ENCODE measurements at regions not wholly inside any gene's neighbourhood (a gene's known extent, or its start where the extent isn't known, plus 50 kb on each side); places are given as distances from the start of the nearest gene placed in this dataset.

DNA sequence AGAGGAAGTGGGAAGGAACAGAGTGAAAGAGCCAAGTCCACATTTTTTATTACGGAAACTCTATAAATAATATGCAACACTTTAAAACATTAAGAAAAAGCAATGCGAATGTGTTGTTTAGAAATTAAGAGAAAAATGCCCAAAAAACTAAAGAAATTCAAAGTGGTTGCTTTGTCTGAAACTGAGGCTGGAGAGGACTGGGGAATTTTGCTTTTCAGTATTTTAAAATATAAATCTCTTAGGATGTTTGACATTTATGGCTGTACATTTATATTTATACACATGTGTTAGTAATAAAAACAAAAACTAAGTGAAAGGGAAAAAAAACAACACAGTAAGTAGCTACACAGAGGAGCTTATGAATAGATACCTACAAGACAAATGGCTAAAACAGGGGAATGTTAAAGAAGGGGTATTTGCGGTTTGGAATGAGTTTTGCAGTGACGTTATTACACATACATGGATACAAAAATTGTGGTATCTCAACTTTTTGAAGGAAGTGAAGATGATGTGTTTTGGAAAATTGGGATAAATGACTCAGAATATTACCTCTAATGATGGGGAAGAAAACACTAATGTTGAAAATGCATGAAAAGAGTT, 97.0 kb upstream of the DRD2 start:
- FAIRE-seq, result no peak
- H3K9ac ChIP-seq (ENCODE audit: low read length in 3 of 3), result no peak overlapping the region
- no peaks in the 10 kb centered on the region for H3K27me3 ChIP-seq (ENCODE audit: control insufficient read depth, insufficient read depth, low read length)
- DNase-seq, result peak in 1 of 5 donors; percentile 50
- TF ChIP-seq, protein P1, sequence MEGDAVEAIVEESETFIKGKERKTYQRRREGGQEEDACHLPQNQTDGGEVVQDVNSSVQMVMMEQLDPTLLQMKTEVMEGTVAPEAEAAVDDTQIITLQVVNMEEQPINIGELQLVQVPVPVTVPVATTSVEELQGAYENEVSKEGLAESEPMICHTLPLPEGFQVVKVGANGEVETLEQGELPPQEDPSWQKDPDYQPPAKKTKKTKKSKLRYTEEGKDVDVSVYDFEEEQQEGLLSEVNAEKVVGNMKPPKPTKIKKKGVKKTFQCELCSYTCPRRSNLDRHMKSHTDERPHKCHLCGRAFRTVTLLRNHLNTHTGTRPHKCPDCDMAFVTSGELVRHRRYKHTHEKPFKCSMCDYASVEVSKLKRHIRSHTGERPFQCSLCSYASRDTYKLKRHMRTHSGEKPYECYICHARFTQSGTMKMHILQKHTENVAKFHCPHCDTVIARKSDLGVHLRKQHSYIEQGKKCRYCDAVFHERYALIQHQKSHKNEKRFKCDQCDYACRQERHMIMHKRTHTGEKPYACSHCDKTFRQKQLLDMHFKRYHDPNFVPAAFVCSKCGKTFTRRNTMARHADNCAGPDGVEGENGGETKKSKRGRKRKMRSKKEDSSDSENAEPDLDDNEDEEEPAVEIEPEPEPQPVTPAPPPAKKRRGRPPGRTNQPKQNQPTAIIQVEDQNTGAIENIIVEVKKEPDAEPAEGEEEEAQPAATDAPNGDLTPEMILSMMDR (IDR thresholded peaks at IDR 0.05; ENCODE audit: borderline replicate concordance, extremely low read depth, insufficient read depth), result no peak
- intact Hi-C loops (cut with DNase I), result no loop called here
- H3K4me1 ChIP-seq (ENCODE audit: control insufficient read depth in 2 of 3, insufficient read depth in 2 of 3, low read depth in 1 of 3, low read length in 3 of 3), result no peaks in the 10 kb centered on the region
- H3K9me3 ChIP-seq (ENCODE audit: control insufficient read depth in 2 of 3, insufficient read depth in 1 of 3, low read length in 3 of 3), result no peaks in the 10 kb centered on the region
- no peaks in the 10 kb centered on the region for H3K36me3 ChIP-seq (ENCODE audit: control insufficient read depth in 2 of 3, insufficient read depth in 3 of 3, low read length in 3 of 3)
- H3K27ac ChIP-seq (ENCODE audit: low read depth in 2 of 2, low read length in 2 of 2), result no peak overlapping the region
- no peak overlapping the region for H3K4me3 ChIP-seq (ENCODE audit: low read length in 3 of 3)

DNA sequence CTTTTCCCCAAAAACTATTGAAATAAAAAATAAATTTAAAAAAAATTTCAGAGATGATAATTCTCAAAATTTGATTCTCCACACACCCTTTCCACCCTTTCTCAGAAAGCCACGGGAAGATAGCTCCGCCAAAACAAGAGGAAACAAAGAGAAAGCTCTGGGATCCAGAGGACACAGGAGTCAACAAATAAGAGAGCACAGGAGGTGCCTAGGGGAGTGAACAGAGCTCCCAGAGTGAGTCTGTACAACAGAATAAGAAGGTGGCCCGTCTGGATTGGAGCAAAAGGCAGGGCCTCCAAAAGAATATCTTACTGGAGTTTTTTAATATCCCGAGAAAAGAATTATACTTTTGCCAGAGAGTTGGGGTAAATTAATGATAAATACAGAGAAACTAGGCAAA, 96.3 kb upstream of the DRD2 start:
- Histone ChIP-seq H3K9me3 (ENCODE audit: control insufficient read depth in 2 of 3, insufficient read depth in 1 of 3, low read length in 3 of 3) (no peaks in the 10 kb centered on the region), H3K27ac (ENCODE audit: low read depth in 2 of 2, low read length in 2 of 2) (no peak overlapping the region), H3K27me3 (ENCODE audit: control insufficient read depth, insufficient read depth, low read length) (no peaks in the 10 kb centered on the region), H3K4me3 (ENCODE audit: low read length in 3 of 3) (no peak overlapping the region), H3K36me3 (ENCODE audit: control insufficient read depth in 2 of 3, insufficient read depth in 3 of 3, low read length in 3 of 3) (no peaks in the 10 kb centered on the region), H3K9ac (ENCODE audit: low read length in 3 of 3) (no peak overlapping the region), H3K4me1 (ENCODE audit: control insufficient read depth in 2 of 3, insufficient read depth in 2 of 3, low read depth in 1 of 3, low read length in 3 of 3) (no peaks in the 10 kb centered on the region)
- no peak for FAIRE-seq
- intact Hi-C loops (cut with DNase I), result no loop called here
- DNase-seq, result no peak
- TF ChIP-seq, protein P1 (IDR thresholded peaks at IDR 0.05; ENCODE audit: borderline replicate concordance, extremely low read depth, insufficient read depth), result no peak

DNA sequence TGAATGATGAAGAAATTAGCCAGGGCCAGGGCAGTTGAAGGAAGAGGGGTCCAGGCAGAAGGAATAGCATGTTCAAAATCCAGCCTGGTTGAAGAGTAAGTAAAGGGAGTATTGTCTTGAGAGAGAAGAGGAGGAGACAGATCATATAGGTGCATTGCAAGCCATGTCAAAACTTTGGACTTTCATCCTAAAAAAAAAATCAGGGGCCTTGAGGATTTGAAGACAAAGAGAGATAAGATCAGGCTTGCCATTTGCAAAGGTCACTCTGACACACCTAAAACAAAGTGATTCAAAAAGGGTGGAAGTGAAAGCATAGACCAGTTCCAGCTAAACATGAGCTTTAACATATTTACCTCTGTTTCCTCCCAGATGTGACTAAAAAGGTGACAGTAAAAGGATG, 95.7 kb upstream of the DRD2 start:
- H3K9me3 ChIP-seq (ENCODE audit: control insufficient read depth in 2 of 3, insufficient read depth in 1 of 3, low read length in 3 of 3), result no peaks in the 10 kb centered on the region
- no peak overlapping the region for H3K4me3 ChIP-seq (ENCODE audit: low read length in 3 of 3)
- H3K9ac ChIP-seq (ENCODE audit: low read length in 3 of 3), result no peak overlapping the region
- no peak for FAIRE-seq
- no peaks in the 10 kb centered on the region for H3K36me3 ChIP-seq (ENCODE audit: control insufficient read depth in 2 of 3, insufficient read depth in 3 of 3, low read length in 3 of 3)
- DNase-seq, result no peak
- H3K27me3 ChIP-seq (ENCODE audit: control insufficient read depth, insufficient read depth, low read length), result no peaks in the 10 kb centered on the region
- no peaks in the 10 kb centered on the region for H3K4me1 ChIP-seq (ENCODE audit: control insufficient read depth in 2 of 3, insufficient read depth in 2 of 3, low read depth in 1 of 3, low read length in 3 of 3)
- TF ChIP-seq, protein P1 (IDR thresholded peaks at IDR 0.05; ENCODE audit: borderline replicate concordance, extremely low read depth, insufficient read depth), result no peak
- no peak overlapping the region for H3K27ac ChIP-seq (ENCODE audit: low read depth in 2 of 2, low read length in 2 of 2)
- intact Hi-C loops (cut with DNase I), result no loop called here

DNA sequence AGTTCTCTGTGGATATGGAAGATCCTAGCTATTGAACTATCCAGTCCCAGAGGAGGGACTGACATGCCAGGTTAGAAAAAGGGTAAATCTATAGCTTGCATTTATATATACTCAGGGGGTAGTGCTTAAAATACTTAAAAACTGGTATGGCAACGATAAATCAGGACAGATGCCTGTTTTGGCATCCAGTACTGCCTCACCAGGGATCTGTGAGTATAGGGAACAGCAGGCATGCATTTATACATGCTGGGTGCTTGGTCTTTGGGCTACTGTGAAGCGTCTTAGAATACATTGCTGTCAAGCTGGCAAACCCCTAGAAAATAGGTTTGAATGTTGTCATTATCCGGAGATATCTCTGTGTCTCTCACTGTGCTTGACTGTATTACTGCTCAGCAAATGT, 94.2 kb upstream of the DRD2 start:
- no peaks in the 10 kb centered on the region for H3K9me3 ChIP-seq (ENCODE audit: control insufficient read depth in 2 of 3, insufficient read depth in 1 of 3, low read length in 3 of 3)
- H3K27me3 ChIP-seq (ENCODE audit: control insufficient read depth, insufficient read depth, low read length), result no peaks in the 10 kb centered on the region
- FAIRE-seq (no peak), DNase-seq (no peak)
- no peak overlapping the region for H3K27ac ChIP-seq (ENCODE audit: low read depth in 2 of 2, low read length in 2 of 2)
- no peak overlapping the region for H3K4me3 ChIP-seq (ENCODE audit: low read length in 3 of 3)
- no peak overlapping the region for H3K9ac ChIP-seq (ENCODE audit: low read length in 3 of 3)
- H3K36me3 ChIP-seq (ENCODE audit: control insufficient read depth in 2 of 3, insufficient read depth in 3 of 3, low read length in 3 of 3), result no peaks in the 10 kb centered on the region
- no peaks in the 10 kb centered on the region for H3K4me1 ChIP-seq (ENCODE audit: control insufficient read depth in 2 of 3, insufficient read depth in 2 of 3, low read depth in 1 of 3, low read length in 3 of 3)
- TF ChIP-seq, protein P1 (IDR thresholded peaks at IDR 0.05; ENCODE audit: borderline replicate concordance, extremely low read depth, insufficient read depth), result no peak
- intact Hi-C loops (cut with DNase I), result no loop called here

Measured in kidney (tissue), 13 donors.